Panc1 (cell line): ENCODE measurements at regions not wholly inside any gene's neighbourhood (a gene's known extent, or its start where the extent isn't known, plus 50 kb on each side); places are given as distances from the start of the nearest gene placed in this dataset.
"Not testable (repeated sequence)": the region's sequence is repeated elsewhere in the genome, so short reads cannot be mapped to it uniquely, and the experiment has no call there.

Experiments
- CTCF ChIP-seq: fragments of 450-650 bp; IDR thresholded peaks from 2 replicates; pipeline ENCODE4 v1.5.1; 2017; ENCODE audit warnings: mild to moderate bottlenecking
- POLR2AphosphoS5 ChIP-seq: IDR thresholded peaks from 2 replicates; pipeline ENCODE4 v1.6.1; 2012; ENCODE audit warnings: mild to moderate bottlenecking, low read depth, low read length, moderate library complexity
- REST ChIP-seq, 2 experiments: IDR thresholded peaks; 2 replicates each; pipeline ENCODE4 v1.6.1; 2011 to 2012; ENCODE audit warnings: low read depth in 2 of 2, control low read depth in 1 of 2, low read length in 1 of 2, mild to moderate bottlenecking in 1 of 2, moderate library complexity in 1 of 2; ENCODE audit not compliant: insufficient read depth in 1 of 2
- SIN3A ChIP-seq: IDR thresholded peaks from 2 replicates; pipeline ENCODE4 v1.6.1; 2012; ENCODE audit warnings: low read depth, mild to moderate bottlenecking, low read length, moderate library complexity, borderline replicate concordance; ENCODE audit not compliant: insufficient read depth
- TCF7L2 ChIP-seq: IDR thresholded peaks from 2 replicates; pipeline ENCODE4 v1.6.1; 2011; ENCODE audit warnings: mild to moderate bottlenecking, low read depth, low read length, inconsistent platforms

- not testable (repeated sequence) for TF ChIP-seq CTCF; POLR2AphosphoS5; REST (IDR thresholded peaks at IDR 0.05; ENCODE audit: insufficient read depth in 1 of 2, low read depth in 2 of 2, low read length in 1 of 2); TCF7L2; SIN3A
These were observed 646.6 kb downstream of the ISL1 start for GRCh38 chr5:52029836-52030235.
